Colonic mucosa (tissue), 4 donors: ENCODE measurements at regions not wholly inside any gene's neighbourhood (a gene's known extent, or its start where the extent isn't known, plus 50 kb on each side); places are given as distances from the start of the nearest gene placed in this dataset.
A peak's percentile ranks its signal among the peaks of the same experiment; 100 is the strongest.

Experiments used
- DNase-seq: peaks from one replicate; pipeline ENCODE4 v3.0.0-alpha.2; 2020
- H3K27ac ChIP-seq: fragments of 200-600 bp; one replicate; pipeline ENCODE4 v1.8.0; 2021
- H3K27me3 ChIP-seq: fragments of 200-600 bp; one replicate; pipeline ENCODE4 v1.8.0; 2021
- H3K36me3 ChIP-seq: fragments of 200-600 bp; one replicate; pipeline ENCODE4 v1.8.0; 2021
- H3K4me1 ChIP-seq: fragments of 200-600 bp; one replicate; pipeline ENCODE4 v1.8.0; 2021; ENCODE audit warnings: mild to moderate bottlenecking
- H3K4me3 ChIP-seq: fragments of 200-600 bp; one replicate; pipeline ENCODE4 v1.8.0; 2021
- H3K9ac ChIP-seq, 2 donors: one replicate each; pipeline ENCODE4 v1.7.0; 2013; ENCODE audit warnings: control low read depth in 2 of 2, low read depth in 2 of 2, low read length in 2 of 2
- H3K9me3 ChIP-seq: fragments of 200-600 bp; one replicate; pipeline ENCODE4 v1.8.0; 2021
- intact Hi-C: fragments of 100-400 bp; cut with DNase I; formaldehyde crosslinking; loops from one replicate; pipeline ENCODE4 v1.14.1; 2022
- TF ChIP-seq, protein P1 (sequence below): fragments of 200-600 bp; IDR thresholded peaks from one replicate; pipeline ENCODE4 v1.8.0; 2022; ENCODE audit warnings: antibody characterized with exemption, mild to moderate bottlenecking
- donor health status: healthy.
- donor health status: DM: no; HTN: no; CAD: no.
- donor health status: DM: no; HTN: no; CAD: no.

DNA sequence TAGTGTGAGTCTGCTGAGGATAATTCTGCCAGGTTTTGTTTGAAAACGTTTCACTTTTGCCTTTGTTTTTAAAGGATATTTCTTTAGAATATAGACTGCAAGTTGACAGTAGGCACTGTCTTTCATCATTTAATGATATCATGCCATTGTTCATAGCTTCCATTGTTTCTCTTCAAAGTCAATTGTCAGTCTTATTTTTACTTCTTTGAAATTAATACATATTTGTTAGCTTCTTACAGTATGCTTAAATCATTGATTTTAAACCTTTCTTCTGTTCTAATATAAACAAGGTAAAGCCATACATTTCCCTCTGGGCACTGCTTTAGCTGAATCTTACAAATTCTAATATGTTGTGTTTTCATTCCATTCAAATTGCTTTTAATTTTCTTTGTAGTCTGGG, 62.3 kb upstream of the PARVA start:
- no peak for DNase-seq
- intact Hi-C loops, result no loop called here
- no peaks in the 10 kb centered on the region for H3K9me3 ChIP-seq

DNA sequence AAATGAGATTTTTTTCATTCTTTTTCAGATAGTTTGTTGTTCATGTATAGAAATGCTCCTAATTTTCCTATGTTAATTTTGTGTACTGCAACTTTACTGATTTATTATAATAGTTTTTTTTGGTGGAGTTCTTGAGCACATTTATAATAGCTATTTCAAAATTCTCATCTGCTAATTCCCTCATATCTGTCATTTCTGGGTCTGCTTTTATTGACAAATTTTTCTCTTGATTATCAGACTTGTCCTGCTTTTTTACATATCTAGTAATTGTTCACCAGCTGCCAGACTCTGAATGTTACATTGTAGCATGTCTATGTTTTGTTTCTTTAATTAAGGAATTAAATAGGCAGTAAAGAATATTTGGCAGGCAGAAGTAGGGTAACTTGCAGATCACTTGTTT, 60.9 kb upstream of the PARVA start:
- Histone ChIP-seq H3K36me3 (no peaks in the 10 kb centered on the region), H3K9me3 (no peaks in the 10 kb centered on the region), H3K27ac (no peak overlapping the region), H3K4me1 (no peaks in the 10 kb centered on the region), H3K4me3 (no peak overlapping the region), H3K27me3 (no peaks in the 10 kb centered on the region), H3K9ac (no peak overlapping the region)
- TF ChIP-seq, protein P1, sequence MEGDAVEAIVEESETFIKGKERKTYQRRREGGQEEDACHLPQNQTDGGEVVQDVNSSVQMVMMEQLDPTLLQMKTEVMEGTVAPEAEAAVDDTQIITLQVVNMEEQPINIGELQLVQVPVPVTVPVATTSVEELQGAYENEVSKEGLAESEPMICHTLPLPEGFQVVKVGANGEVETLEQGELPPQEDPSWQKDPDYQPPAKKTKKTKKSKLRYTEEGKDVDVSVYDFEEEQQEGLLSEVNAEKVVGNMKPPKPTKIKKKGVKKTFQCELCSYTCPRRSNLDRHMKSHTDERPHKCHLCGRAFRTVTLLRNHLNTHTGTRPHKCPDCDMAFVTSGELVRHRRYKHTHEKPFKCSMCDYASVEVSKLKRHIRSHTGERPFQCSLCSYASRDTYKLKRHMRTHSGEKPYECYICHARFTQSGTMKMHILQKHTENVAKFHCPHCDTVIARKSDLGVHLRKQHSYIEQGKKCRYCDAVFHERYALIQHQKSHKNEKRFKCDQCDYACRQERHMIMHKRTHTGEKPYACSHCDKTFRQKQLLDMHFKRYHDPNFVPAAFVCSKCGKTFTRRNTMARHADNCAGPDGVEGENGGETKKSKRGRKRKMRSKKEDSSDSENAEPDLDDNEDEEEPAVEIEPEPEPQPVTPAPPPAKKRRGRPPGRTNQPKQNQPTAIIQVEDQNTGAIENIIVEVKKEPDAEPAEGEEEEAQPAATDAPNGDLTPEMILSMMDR, result no peak
- DNase-seq, result no peak
- intact Hi-C loops, result no loop called here

More for the DNA sequence above, 62.3 kb upstream of the PARVA start:
- H3K4me3 ChIP-seq, result no peak overlapping the region
- no peak overlapping the region for H3K27ac ChIP-seq
- TF ChIP-seq, protein P1, result no peak
- H3K27me3 ChIP-seq, result no peaks in the 10 kb centered on the region
- no peaks in the 10 kb centered on the region for H3K36me3 ChIP-seq
- H3K4me1 ChIP-seq, result no peaks in the 10 kb centered on the region
- H3K9ac ChIP-seq, result no peak overlapping the region

DNA sequence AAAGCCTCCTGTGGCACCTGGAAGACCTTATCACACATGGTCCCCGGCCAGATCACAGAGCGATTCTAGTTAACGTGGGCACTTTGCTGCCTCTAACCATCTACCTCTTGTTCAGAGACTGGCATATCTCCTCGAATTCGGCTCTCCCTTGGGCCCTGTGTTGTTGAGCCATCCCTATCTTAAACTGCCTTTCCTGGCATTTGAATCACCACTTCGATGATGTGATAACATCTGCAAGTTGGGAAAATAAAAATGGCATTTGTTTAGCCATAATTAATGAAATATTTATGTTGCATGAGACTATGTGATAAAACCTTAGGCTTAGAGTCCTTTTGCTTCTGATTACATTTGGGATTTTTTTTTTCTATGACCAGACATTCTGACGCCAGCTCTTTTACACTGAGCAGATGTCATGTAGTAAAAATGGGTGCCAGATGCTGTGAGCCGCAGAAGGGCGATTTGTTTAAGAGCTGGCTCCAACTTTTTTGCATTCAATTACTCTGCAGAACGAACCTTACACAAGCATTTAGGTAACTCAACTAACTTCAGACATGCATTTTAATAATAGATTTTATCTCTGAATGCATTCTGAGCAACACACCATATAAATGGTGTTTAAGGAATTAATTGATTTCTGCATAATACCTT, 58.5 kb upstream of the PARVA start:
- no peak for DNase-seq
- Histone ChIP-seq H3K27me3 (no peaks in the 10 kb centered on the region), H3K27ac (no peak overlapping the region), H3K9ac (no peak overlapping the region), H3K4me3 (no peak overlapping the region), H3K9me3 (no peaks in the 10 kb centered on the region), H3K36me3 (no peaks in the 10 kb centered on the region), H3K4me1 (no peaks in the 10 kb centered on the region)
- TF ChIP-seq, protein P1, result no peak
- intact Hi-C loops, result no loop called here

DNA sequence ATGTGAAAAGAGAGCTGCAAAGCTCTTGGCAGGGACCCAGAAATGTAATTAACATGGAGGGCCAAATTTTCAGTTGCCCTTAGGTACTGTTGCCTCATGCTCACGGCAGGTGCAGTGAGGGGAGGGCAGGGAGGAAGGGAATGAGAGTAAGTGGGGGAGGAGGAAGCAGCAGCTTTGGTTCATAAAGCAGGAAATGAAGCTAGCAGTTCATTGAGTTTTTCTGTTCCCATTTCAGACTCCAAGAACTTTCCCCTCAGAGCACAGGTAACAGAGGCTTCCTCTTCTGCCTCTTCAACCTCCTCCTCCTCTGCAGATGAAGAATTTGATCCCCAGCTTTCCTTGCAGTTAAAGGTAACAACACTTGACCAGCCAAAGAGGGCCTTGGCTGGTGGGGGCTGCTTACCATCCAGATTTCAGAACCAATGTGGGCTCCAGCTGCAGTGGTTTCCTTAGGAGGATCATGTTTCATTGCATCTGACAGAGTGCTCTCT, 57.9 kb upstream of the PARVA start:
- no peak for DNase-seq
- TF ChIP-seq, protein P1, result no peak
- Histone ChIP-seq H3K27me3 (no peaks in the 10 kb centered on the region), H3K9me3 (no peaks in the 10 kb centered on the region), H3K27ac (peak overlapping the region; percentile 35), H3K4me3 (no peak overlapping the region), H3K9ac (no peak overlapping the region), H3K36me3 (no peaks in the 10 kb centered on the region), H3K4me1 (no peaks in the 10 kb centered on the region)
- intact Hi-C loops, result no loop called here

DNA sequence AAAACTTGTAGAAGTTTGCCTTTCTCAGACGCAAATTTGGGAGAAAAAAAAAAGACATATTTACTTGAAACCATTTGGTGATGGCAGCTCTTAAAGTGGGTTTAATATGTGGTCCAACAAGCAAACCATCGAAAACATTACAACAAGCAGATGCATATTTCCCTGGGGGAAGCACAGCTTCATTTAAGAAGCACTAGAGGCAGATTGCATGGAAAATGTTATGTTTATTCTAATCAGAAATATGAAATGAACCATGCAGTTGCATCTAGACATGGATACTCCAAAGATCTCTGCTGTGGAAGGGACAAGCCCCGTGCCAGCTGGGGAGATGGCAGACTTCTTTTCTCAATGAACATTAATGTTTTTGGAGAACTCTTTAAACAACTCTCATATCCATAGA, 57.4 kb upstream of the PARVA start:
- TF ChIP-seq, protein P1, result no peak
- Histone ChIP-seq H3K27ac (peak overlapping the region; percentile 35), H3K4me1 (no peaks in the 10 kb centered on the region), H3K4me3 (no peak overlapping the region), H3K9ac (no peak overlapping the region), H3K27me3 (no peaks in the 10 kb centered on the region), H3K36me3 (no peaks in the 10 kb centered on the region), H3K9me3 (no peaks in the 10 kb centered on the region)
- DNase-seq, result no peak
- intact Hi-C loops, result no loop called here
